NCI-H2029 treated with DMSO at 0.1 percent for 48 hours (cell line): ENCODE measurements at regions not wholly inside any gene's neighbourhood (a gene's known extent, or its start where the extent isn't known, plus 50 kb on each side); places are given as distances from the start of the nearest gene placed in this dataset.
"Not testable (repeated sequence)": the region's sequence is repeated elsewhere in the genome, so short reads cannot be mapped to it uniquely, and the experiment has no call there.

Source experiments
- DNase-seq: peaks from one replicate; lab custom pipeline; 2025; lab: John Stamatoyannopoulos, UW

GRCh38 chr5:110248921-110249320, 477.6 kb downstream of the TMEM232 start:
- DNase-seq: no peak

DNA sequence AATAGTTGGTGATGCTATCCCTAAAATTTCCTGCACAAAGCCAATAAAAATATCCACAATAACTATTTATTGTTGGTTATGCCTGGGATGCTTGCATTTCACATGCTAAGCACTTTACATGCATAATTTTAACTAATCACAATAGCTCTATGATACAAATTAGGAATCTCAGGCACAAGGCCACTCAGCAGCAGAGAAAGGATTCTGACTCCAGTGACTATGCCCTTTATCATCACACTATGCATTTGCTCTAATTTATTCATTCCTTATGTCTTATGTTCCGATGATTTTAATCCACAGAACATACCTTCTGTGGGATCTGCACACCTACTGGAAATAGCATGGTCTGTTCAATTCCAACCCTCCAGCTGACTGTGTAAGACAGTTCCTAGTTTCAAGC, 476.1 kb downstream of the TMEM232 start:
- no peak for DNase-seq

DNA sequence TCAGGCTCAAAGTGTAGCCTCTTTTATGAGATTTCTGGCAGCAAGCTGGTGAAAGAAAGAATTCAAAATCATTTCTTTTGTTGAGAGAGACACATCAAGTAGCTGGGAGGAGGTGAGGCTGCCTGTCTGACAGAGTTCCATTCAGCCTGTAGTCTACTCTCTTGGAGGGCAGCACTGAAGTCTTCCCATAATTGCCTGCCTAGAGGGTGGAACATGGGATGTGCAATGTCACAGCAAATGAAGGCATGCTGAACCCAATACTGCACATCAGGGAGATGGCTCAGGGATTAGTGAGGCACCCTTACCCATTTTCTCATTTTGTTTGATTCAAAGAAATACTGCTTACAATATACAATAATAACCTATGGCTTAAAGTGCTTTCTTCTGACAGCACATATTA, 475.7 kb downstream of the TMEM232 start:
- DNase-seq: no peak

- DNase-seq: no peak
Observed at GRCh38 chr5:110251366-110251765, 475.1 kb downstream of the TMEM232 start.

GRCh38 chr5:110255194-110255593, 471.3 kb downstream of the TMEM232 start:
- DNase-seq: no peak

DNA sequence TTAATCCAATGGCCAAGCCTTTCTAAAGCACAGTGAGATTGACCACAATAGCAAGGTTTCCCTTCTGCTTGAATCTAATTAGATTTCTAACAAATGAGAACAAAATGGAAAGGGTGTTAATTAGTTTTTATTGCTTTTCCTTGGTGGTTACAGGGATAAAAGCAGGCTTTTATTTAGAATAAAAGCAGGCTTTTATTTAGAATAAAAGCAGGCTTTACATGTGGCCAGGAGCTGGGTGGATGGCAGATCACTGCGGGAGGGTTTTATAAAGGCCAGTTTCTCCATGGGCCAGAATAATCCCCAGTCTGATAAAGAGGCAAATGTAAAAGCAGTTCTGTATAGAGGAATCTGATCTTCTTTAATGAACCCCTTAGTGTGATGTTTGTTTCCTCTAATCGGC, 470.2 kb downstream of the TMEM232 start:
- no peak for DNase-seq

GRCh38 chr5:110257971-110258370, 468.5 kb downstream of the TMEM232 start:
- DNase-seq: no peak

- DNase-seq: no peak
Observed at GRCh38 chr5:110258460-110259216, 467.8 kb downstream of the TMEM232 start.

- DNase-seq: no peak
Observed at GRCh38 chr5:110262749-110263148, 463.7 kb downstream of the TMEM232 start.

GRCh38 chr5:110264661-110265060, 461.8 kb downstream of the TMEM232 start:
- no peak for DNase-seq

GRCh38 chr5:110265162-110265561, 461.3 kb downstream of the TMEM232 start:
- DNase-seq: no peak

DNA sequence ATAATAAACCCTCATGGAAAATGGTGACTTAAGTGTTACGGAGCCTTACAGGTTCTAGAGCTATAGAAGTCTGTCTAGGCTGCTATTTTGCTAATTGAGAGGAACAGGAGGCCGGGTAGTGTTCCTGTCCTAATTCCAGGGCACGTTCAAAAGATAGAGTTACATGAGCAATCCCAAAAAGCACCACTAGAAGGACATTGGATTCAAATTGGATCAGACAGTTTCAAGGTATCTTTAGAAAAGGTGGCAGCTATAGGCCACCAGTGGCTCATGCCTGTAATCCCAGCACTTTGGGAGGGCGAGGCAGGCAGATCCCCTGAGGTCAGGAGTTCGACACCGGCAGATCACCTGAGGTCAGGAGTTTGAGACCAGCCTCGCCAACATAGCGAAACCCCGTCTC, 458.8 kb downstream of the TMEM232 start:
- no peak for DNase-seq

DNA sequence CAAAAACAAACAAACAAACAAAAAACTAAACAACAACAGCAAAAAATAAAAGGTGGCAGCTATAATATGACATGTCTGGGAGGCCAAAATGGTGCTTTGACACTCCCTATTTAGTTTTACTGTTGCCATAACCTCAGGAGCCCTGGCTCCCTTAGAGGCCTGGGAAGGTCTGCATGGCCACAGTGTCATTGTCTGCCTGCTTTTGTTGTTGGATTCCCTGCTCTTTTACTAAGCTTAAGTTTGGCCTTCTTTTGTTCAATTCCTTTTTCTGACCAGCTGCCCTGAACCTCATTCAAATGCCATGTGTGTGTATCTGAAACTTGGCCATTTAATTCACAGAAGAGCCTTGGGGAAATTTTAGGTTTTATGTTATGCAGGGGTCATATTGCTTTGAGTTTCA, 458.2 kb downstream of the TMEM232 start:
- DNase-seq: no peak

DNA sequence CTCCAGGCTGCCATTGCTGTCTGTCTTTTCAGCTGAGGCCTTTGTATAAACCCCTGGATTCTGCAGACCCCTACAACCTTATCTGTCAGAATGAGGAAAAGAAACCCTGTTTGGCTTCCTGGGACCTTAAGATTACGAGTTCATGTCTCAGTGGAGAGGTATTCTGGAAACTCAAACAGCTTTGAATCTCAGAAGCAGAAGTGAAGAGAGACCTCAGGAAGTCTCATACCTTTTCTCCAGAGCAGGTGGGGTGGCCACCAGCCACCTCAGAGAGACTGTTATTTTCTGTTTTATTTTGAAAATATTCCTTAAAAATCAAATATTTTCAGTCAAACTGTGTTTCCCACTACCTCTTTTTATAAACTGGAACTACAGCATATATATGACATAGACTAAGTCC, 457.5 kb downstream of the TMEM232 start:
- no peak for DNase-seq

- no peak for DNase-seq
Observed at GRCh38 chr5:110269478-110270142, 456.9 kb downstream of the TMEM232 start.

DNA sequence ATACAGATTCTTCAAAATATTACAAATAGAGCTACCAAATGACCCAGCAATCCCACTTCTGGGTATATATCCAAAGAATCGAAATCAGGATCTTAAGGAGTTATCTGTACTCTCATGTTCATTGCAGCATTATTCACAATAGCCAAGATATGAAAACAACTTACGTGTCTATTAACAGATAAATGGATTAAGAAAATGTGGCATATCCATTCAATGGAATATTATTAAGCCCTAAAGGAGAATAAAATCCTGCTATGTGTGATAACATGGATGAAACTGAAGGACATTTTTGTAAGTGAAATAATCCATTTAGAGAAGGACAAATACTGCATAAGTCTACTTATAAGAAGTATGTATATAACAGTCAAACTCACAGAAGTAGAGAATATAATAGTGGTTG, 450.6 kb downstream of the TMEM232 start:
- DNase-seq: no peak

- not testable (repeated sequence) for DNase-seq
Observed at GRCh38 chr5:110278449-110278848, 448.0 kb downstream of the TMEM232 start.

- not testable (repeated sequence) for DNase-seq
Observed at GRCh38 chr5:110284121-110284520, 442.4 kb downstream of the TMEM232 start.

DNA sequence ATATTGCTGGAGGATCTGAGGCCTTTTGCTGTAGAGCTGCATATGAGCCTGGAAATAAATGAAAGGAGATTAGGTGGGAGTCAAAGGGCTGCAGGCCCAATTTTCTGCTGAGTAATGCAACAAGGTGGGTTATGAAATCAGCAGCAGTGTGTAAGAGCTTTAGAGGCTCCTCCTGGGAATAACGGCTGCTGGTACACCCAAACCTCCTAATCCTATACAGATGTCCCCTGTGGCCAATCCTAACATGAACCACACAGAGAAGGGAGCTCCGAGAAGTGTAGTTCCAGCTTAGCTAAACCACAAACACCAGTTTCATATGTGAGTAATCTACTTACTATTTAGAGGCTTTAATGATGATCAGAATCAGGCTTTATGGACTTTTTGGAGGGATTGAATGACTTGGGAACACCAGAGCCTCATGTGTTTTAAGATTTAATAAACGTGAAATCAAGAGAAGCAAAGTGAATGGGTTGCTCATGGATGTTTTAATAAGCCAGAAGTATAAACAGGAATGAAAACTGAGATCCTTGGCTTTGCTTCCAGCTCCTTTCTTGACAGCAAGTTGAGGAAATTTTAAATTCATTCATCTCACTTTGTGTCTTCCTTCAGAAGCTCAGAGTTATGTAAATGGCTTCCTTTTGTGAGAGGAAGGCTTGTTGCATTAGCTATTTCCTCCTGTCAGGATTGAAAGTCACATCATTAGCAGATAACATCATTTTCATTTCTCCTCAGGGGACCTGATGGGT, 437.5 kb downstream of the TMEM232 start:
- DNase-seq: no peak

DNA sequence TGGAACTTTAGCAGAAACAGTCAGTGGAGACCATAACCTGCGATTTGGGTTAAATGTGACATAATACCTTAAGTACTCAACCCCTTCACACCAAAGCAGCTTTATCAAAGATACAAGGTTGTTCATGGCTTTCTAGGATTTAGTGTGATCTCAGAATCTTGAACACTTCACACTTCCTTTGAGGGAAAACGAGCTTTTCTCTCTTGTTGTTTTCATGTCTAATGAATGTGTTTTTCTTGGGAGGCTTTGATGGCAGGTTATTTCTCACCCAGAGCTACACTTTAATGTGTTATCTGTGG, 437.0 kb downstream of the TMEM232 start:
- no peak for DNase-seq

DNA sequence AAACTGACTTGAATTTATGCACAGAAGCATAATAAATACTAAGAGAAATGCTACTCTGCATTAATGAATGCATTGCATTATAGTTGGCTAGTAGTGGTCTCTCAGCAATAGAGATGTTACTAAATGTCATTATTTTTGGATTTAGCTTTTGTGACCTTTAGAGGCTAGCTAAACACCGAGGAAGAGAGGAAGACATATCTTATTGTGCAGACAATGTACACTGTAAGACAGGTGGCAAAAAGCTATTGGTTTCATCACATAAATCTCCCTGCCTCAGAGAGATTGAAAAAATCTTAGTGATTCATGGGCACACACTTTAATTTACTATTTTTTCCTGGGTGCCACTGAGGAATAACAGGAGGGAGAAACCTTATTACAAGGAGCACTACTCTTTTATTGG, 435.9 kb downstream of the TMEM232 start:
- DNase-seq: no peak

GRCh38 chr5:110294281-110294680, 432.2 kb downstream of the TMEM232 start:
- DNase-seq: no peak

- DNase-seq: no peak
Observed at GRCh38 chr5:110297152-110297670, 429.3 kb downstream of the TMEM232 start.
